GM13976 (cell line): ENCODE measurements at regions not wholly inside any gene's neighbourhood (a gene's known extent, or its start where the extent isn't known, plus 50 kb on each side); places are given as distances from the start of the nearest gene placed in this dataset.
"Not testable (repeated sequence)": the region's sequence is repeated elsewhere in the genome, so short reads cannot be mapped to it uniquely, and the experiment has no call there.

ENCODE experiments used
- DNase-seq: peaks from one replicate; pipeline ENCODE4 v3.0.0; 2012; ENCODE audit warnings: low spot score
- CTCF ChIP-seq: IDR thresholded peaks from 2 replicates; pipeline ENCODE4 v1.5.1; 2012; ENCODE audit warnings: borderline replicate concordance, mild to moderate bottlenecking; ENCODE audit not compliant: insufficient read depth; ENCODE audit errors: extremely low read depth, missing control alignments, control extremely low read depth
- in situ Hi-C: fragments of 300-500 bp; cut with MboI; formaldehyde crosslinking; loops from one replicate; pipeline ENCODE4 v1.12.0; 2022; ENCODE audit warnings: low sequenced_read_pairs, mixed read lengths, inconsistent platforms; ENCODE audit not compliant: unreplicated experiment

DNA sequence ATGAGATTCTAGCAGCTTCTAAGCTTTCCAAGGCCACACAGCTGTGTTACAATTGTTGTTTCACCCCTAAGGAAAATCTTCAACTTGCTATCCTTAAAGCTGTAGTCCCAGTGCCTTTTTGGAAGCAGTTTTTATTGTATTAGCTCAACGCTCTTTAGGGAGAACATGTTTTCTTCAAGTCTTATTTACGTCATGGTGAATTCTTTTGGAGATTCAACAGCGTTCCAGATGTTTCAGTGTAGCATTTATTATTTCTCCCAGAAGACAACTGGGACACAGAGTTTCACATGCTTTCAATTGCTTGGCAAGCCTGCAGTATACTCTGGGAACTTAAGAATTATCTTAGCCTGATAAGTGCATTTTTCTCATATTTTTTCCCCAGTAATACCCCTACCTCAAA lies 888.3 kb downstream of the PLOD2 start:
- TF ChIP-seq CTCF: no peak
- no peak for DNase-seq
- in situ Hi-C loops: no loop called here

- no peak for TF ChIP-seq CTCF
- in situ Hi-C loops: no loop called here
- no peak for DNase-seq
Observed at GRCh38 chr3:145282505-145282904, 878.5 kb downstream of the PLOD2 start.

DNA sequence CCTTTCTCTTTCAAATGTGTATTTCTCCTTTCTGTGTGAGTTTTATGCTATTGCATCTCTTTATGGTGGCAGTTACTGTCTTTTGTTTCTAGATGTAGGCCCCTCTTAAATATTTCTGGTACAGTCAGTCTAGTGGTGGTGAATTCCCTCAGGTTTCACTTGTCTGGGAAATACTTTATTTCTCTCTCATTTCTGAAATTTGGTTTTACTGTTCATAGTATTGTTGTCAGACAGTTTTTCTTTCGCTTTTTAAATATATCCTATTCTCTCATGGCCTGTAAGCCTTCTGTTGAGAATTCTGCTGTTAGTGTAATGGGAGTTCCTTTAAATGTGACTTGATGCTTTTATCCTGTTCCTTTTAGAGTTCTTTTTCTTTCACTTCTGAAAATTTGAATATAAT lies 874.0 kb downstream of the PLOD2 start:
- in situ Hi-C loops: no loop called here
- no peak for TF ChIP-seq CTCF

GRCh38 chr3:145290010-145290409 lies 871.0 kb downstream of the PLOD2 start:
- DNase-seq: no peak
- TF ChIP-seq CTCF: no peak
- in situ Hi-C loops: no loop called here

More for the DNA sequence above, 874.0 kb downstream of the PLOD2 start:
- DNase-seq: peak; percentile 19

DNA sequence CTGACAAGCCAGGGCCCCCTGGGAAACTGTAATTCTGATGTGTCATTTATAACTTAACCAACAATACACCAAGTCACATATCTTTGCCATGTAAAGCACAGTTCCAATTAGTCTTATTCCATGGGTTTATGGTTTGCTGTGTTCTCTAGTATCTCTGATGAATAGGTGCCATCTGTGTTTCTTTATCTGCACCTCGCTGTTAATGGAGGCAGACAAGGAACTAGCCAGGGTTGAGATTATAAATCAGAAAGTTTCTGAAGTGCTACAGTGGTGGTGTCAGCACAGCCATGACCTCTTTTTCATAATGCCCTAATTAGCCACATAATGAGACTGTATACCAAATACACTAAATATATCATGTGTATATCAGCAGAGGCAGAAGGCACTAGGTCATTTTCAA lies 866.4 kb downstream of the PLOD2 start:
- TF ChIP-seq CTCF: no peak
- in situ Hi-C loops: no loop called here

DNA sequence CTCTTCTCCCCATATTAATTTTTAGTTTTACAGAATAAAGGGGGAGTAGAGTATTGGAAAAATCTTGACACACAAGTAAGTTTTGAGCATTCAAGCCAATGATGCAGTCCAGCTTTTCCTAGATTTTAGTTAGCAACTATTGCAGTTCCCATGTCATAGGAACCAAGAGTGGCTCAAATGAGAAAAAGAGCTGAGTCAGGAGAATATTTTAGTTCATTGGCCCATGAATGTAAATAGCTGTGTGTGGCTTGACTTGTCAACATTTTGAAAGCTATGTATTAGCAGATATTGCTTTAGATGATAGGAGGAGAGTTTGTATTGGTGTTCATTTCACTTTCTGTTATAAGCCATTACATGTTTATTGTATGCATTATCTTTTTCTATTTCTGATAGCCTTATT lies 853.7 kb downstream of the PLOD2 start:
- no peak for TF ChIP-seq CTCF
- in situ Hi-C loops: no loop called here
- no peak for DNase-seq

More for the DNA sequence above, 866.4 kb downstream of the PLOD2 start:
- no peak for DNase-seq

- TF ChIP-seq CTCF: no peak
- no peak for DNase-seq
- in situ Hi-C loops: no loop called here
Observed at GRCh38 chr3:145313751-145314150, 847.2 kb downstream of the PLOD2 start.

DNA sequence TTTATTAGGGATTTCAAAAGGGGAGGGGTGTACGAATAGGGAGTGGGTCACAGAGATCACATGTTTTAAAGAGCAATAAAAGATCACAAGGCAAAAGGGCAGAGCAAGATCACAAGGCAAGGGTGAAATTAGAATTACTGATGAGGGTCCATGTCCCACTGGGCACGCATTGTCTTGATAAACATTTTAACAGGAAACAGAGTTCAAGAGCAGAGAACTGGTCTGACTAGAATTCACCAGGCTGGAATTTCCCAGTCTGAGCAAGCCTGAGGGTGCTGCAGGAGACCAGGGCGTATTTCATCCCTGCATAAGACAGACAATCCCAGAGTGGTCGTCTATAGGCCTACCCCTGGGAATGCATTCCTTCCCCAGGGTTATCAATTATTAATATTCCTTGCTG lies 844.7 kb downstream of the PLOD2 start:
- DNase-seq, in situ Hi-C loops: not testable (repeated sequence)
